ENCODE measurements at regions not wholly inside any gene's neighbourhood (a gene's known extent, or its start where the extent isn't known, plus 50 kb on each side); places are given as distances from the start of the nearest gene placed in this dataset.
"Not testable (repeated sequence)": the region's sequence is repeated elsewhere in the genome, so short reads cannot be mapped to it uniquely, and the experiment has no call there.

DNA sequence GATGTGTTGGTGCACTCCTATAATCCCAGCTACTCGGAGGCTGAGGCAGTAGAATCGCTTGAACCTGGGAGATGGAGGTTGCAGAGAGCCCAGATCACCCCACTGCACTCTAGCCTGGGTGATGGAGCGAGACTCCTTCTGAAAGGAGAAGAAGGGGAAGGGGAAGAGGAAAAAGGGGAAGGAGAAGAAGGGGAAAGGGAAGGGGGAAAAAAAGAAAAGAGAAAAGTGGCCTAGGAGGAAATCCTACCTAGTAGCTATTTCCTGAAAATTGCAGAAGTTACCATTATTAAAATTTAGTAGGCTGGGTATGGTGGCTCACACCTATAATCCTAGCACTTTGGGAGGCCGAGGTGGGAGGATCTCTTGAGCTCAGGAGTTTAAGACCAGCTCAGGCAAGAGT, 67.4 kb downstream of the ARRDC3 start:
- peak in 3 of 4 experiments; percentile 27 to 42 (median 38) for DNase-seq

DNA sequence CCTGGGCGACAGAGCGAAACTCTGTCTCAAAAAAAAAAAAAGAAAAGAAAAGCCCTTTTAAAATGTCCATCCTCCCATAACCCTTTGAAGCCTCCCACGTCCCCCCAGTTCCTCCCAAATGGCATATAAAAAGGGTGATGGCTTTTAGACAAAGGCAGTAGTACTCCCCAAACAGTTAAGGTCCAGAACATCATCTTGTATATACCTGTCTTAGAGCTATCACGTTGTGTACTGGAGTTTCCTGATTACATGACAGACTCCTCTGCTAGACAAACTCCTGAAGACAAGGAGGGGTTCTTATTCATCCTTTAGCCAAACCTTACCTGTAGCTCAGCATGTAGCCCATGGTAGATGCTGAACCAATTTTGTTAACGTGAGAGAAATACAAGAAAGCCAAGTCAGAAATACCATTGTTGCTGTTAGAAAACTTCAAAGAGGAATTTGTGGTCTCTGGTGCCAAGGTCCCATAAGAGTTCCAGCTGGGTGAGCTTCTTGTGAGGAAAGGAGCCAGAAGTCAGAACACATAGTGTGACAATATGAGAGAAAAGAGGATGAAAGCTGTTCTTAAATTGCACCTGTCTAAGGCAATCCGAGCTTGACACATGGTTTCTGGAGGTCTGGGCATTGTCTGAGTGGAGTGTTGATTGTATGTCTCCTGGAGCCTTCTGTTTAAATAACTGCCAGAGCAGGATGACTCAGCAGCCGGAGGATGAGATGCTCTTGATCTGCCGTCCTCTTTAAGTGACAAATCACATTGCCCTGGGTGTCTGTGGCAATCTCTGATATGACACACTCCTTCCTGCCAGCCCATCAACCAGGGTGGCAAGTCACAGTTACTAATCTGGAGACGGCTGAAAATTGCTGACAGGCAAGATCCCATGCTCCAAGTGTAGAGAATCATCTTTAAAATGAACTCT, 69.1 kb downstream of the ARRDC3 start:
- DNase-seq: peak; percentile 92 to 98 (median 94)

DNA sequence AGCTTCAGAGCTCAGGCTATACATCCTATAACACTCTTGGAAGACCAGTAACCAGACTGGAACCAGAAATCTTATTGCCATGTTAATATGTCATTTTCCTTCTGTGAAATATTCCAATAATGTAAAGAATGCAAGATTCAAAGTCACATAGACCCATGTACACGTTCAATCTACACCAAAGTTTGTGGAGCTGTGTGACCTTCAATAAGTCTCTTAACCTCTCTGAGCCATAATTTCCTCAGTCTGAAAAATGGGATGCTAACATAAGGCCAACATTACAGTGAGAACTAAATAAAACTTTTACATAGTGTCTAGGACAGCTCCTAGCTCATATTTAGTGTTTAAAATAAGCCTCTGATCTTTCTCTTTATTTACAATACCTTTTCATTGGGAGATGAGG, 70.4 kb downstream of the ARRDC3 start:
- DNase-seq: no peak

DNA sequence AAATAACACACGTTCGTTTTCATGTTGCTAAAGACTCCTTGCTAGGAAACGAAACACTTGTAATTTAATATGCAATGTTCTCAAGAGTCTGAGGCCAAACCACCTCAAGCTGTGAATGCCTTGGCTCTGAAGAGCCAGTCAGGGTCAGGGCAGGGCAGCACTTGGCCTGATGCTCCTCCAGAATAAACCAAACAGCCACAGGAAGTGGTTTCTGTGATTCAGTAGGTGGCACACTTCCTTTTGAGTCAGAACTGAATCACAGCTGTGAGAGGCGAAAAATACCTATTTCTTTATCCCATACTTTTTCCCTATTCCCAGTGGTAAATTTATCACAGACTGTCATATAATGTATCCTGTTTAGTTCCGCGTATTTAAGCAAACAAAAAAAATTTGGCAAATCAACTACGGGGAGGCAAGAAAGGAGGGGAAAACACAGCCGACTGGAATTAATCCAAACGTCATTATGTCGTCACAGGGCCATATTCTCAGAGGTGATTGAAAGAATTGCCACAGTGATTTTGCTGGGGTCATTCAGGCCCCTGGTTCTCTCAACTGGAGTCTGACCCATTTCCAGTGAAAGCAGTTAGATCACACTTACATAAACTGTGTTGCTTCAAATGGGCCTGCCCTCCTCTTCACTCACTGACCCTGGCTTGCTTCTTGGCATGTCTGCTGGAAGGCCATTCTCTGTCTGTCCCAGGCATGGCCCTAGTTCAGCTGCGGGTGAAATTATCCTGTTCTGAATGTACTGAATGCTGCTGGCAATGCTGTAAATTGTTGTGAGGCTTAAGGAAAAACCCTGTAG, 71.2 kb downstream of the ARRDC3 start:
- peak; percentile 85 to 95 (median 88) for DNase-seq

DNA sequence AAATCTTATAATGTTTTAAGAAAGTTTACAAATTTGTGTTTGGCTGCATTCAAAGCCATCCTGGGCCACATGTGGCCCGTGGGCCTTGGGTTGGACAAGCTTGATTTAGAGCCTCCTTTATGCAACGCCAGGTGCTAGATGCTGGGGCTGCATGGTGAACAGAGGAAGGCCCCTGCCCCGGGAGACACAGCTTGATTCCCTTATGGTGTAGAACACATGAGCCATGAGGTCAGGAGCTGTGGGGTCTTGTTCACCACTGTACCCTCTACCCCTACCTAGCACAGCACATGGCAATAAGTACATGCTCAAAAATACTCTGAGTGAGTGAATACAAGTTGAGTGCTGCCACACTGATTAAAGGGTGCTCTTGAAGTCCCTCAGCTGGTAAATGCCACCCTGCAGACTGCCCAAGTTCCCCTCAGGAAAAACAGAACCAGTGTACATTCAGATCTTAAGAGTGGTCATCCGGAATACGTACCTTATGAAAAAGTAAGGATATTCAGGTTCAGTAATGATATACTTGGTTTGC, 71.9 kb downstream of the ARRDC3 start:
- DNase-seq: no peak

GRCh38 chr5:91308157-91308556, 75.0 kb downstream of the ARRDC3 start:
- DNase-seq: not testable (repeated sequence)

DNA sequence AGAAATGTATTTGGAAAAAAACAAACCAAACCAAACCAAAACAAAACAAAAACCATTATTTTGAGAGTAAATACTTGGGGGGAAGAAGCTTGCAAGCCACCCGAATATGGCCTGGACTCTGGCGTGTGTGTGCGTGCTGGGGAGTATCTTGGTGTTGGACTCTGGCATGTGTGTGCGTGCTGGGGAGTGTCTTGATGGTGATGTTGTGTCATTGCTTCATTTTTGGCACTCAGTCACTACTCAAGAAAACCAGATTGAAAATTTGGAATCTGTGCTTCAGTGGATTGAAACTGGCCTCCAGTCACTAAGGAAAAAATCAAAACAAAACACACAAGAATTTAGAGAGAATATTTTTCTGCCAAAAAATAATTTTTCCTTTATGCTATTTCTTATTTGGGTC, 76.1 kb downstream of the ARRDC3 start:
- DNase-seq: no peak

DNA sequence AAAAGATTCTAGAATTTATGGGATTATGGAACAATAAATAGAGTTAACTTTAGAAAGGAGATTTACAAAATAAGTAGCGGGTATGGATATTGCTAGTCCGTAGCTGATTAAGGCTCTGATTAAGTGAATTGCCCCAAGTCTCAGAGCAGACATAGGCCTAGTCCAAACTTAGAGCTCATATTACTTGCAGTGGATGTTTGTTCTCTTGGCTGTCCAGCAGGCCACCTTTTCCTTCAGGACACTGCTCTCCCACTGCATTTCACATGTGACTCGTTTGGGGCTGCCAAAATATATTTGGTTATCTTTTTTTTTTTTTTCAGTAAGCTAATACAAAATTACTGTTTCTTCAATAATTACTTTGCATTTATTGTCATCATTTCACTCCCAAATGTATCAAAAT, 76.6 kb downstream of the ARRDC3 start:
- DNase-seq: no peak

- DNase-seq: no peak
Observed at GRCh38 chr5:91305640-91306039, 77.5 kb downstream of the ARRDC3 start.

DNA sequence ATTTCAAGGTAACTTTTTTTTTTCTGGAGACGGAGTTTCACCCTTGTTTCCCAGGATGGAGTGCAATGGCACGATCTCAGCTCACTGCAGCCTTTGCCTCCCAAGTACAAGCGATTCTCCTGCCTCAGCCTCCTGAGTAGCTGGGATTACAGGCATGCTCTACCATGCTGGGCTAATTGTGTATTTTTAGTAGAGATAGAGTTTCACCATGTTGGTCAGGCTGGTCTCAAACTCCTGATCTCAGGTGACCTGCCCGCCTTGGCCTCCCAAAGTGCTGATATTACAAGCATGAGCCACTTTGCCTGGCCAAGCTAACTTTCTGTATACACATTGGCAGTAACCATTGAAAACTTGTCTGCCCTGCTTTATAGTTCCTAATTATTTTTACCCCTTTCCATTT, 79.1 kb downstream of the ARRDC3 start:
- DNase-seq: not testable (repeated sequence)

DNA sequence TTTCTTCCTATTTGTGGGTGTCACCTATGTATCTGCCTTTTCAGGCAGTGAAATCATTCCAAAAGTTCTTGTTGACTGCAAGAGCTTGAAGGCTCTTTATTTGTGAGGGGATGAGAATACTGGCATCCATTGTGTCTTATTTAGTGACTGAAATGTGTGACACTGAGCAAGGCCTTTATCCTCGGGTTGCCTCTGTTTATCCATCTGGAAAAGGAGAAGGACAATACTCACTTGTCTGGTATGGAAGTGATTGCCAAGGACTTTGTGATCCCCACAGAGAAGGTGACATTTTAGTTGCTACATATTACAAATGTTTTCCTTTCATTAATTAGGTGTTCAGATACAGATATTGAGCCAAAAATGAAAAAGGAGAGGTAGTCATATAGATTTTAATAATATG, 80.2 kb downstream of the ARRDC3 start:
- DNase-seq: no peak

GRCh38 chr5:91302305-91302704, 80.8 kb downstream of the ARRDC3 start:
- DNase-seq: peak in 1 of 4 experiments; percentile 8

- peak; percentile 71 to 94 (median 83) for DNase-seq
Observed at GRCh38 chr5:91301106-91301846, 81.8 kb downstream of the ARRDC3 start.

DNA sequence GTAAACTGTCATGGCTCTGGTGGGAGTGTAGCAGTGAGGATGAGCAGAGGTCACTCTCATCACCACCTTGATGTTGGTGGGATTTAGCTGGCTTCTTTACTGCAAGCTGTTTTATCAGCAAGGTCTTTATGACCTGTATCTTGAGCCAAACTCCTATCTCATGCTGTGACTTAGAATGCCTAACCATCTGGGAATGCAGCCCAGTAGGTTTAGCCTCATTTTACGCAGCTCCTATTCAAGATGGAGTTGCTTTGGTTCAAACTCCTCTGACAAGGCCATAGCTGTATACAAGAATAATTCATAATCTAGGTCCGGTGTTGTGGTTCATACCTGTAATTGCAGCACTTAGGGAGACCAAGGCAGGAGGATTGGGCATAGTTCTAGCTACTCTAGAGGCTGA, 85.1 kb downstream of the ARRDC3 start:
- no peak for DNase-seq

- no peak for DNase-seq
Observed at GRCh38 chr5:91296674-91297143, 86.4 kb downstream of the ARRDC3 start.

- DNase-seq: not testable (repeated sequence)
Observed at GRCh38 chr5:91296102-91296501, 87.0 kb downstream of the ARRDC3 start.

- DNase-seq: no peak
Observed at GRCh38 chr5:91293131-91293530, 90.0 kb downstream of the ARRDC3 start.

- peak in 3 of 4 experiments; percentile 40 to 53 (median 43) for DNase-seq
Observed at GRCh38 chr5:91291628-91292569, 91.2 kb downstream of the ARRDC3 start.

DNA sequence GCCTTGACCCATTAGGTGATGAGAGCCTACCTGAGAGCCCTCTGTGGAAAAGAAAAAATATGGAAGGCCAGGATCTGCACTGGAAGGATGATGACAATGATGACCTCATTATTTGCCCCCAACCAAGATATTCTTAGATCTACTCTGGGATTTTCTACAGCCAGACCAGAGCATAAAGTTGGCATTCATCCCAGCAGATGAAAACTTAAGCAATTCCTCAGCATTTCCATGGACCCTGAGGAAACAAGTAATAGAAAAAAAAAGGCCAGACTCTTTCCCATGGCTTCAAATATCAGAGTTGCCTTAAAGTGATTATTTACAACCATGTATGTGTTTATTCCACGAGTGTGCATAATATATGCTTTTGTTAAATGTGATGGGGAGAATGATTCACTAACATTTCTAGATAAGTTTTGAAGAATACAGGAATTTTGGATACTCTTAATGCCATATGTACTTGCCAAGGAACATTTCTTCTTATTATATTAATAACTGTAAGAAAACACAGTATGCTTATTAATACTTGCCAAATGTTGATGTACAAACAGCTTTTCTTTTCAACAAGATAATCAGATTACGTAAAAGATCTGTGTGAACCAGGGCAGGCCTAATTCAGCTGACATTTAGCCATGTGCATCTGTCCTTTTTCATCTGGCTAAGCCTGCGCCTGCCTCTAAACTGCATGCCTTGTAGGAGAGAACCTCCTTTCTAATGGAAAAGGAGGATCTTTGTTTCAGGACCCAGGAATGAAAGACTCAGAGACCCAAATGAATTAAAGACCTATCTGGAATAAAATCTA, 94.8 kb downstream of the ARRDC3 start:
- no peak for DNase-seq

DNA sequence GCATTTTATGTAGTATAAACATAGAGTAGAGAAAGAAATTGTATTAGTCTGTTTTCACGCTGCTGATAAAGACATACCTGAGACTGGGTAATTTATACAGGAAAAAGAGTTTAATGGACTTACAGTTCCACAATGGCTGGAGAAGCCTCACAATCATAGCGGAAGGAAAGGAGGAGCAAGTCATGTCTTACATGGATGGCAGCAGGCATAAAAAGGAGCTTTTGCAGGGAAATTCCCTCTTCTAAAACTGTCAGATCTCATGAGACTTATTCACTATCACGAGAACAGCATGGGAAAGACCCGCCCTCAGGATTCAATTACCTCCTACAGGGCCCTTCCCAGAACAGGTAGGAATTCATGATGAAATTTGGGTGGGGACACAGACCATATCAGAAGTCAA, 98.1 kb downstream of the ARRDC3 start:
- peak in 1 of 4 experiments; percentile 7 for DNase-seq
